ENCODE measurements at regions not wholly inside any gene's neighbourhood (a gene's known extent, or its start where the extent isn't known, plus 50 kb on each side); places are given as distances from the start of the nearest gene placed in this dataset.
"Not testable (repeated sequence)": the region's sequence is repeated elsewhere in the genome, so short reads cannot be mapped to it uniquely, and the experiment has no call there.

GRCh38 chr3:20810555-20810954 is 624.5 kb upstream of the SGO1 start:
- no peak for DNase-seq

GRCh38 chr3:20809356-20809755 is 623.4 kb upstream of the SGO1 start:
- DNase-seq = no peak

GRCh38 chr3:20808864-20809263 is 622.9 kb upstream of the SGO1 start:
- DNase-seq = no peak

GRCh38 chr3:20798666-20799065 is 612.7 kb upstream of the SGO1 start:
- no peak for DNase-seq

GRCh38 chr3:20787005-20787404 is 601.0 kb upstream of the SGO1 start:
- no peak for DNase-seq

GRCh38 chr3:20776692-20777091 is 590.7 kb upstream of the SGO1 start:
- DNase-seq = no peak

GRCh38 chr3:20776286-20776685 is 590.3 kb upstream of the SGO1 start:
- DNase-seq = no peak

GRCh38 chr3:20773320-20773984 is 587.4 kb upstream of the SGO1 start:
- no peak for DNase-seq

- no peak for DNase-seq
These were observed 586.9 kb upstream of the SGO1 start for GRCh38 chr3:20772869-20773268.

GRCh38 chr3:20769430-20769829 is 583.4 kb upstream of the SGO1 start:
- no peak for DNase-seq

- no peak for DNase-seq
These were observed 575.0 kb upstream of the SGO1 start for GRCh38 chr3:20760981-20761380.

GRCh38 chr3:20752416-20752815 is 566.4 kb upstream of the SGO1 start:
- DNase-seq = no peak

- DNase-seq = no peak
These were observed 565.3 kb upstream of the SGO1 start for GRCh38 chr3:20751296-20751695.

GRCh38 chr3:20747741-20748140 is 561.7 kb upstream of the SGO1 start:
- no peak for DNase-seq

- no peak for DNase-seq
These were observed 557.7 kb upstream of the SGO1 start for GRCh38 chr3:20743553-20744321.

- DNase-seq = no peak
These were observed 557.0 kb upstream of the SGO1 start for GRCh38 chr3:20742903-20743552.

GRCh38 chr3:20741381-20741780 is 555.4 kb upstream of the SGO1 start:
- DNase-seq = no peak

- no peak for DNase-seq
These were observed 553.8 kb upstream of the SGO1 start for GRCh38 chr3:20739814-20740213.

- no peak for DNase-seq
These were observed 550.4 kb upstream of the SGO1 start for GRCh38 chr3:20736287-20736852.

GRCh38 chr3:20729185-20729584 is 543.2 kb upstream of the SGO1 start:
- no peak for DNase-seq

- no peak for DNase-seq
These were observed 540.8 kb upstream of the SGO1 start for GRCh38 chr3:20726786-20727185.

- DNase-seq = no peak
These were observed 538.2 kb upstream of the SGO1 start for GRCh38 chr3:20724241-20724640.

- DNase-seq = not testable (repeated sequence)
These were observed 530.4 kb upstream of the SGO1 start for GRCh38 chr3:20716425-20716824.

- no peak for DNase-seq
These were observed 515.6 kb upstream of the SGO1 start for GRCh38 chr3:20701641-20702040.
